H9 (cell line): ENCODE measurements at regions not wholly inside any gene's neighbourhood (a gene's known extent, or its start where the extent isn't known, plus 50 kb on each side); places are given as distances from the start of the nearest gene placed in this dataset.

Experiments used
- DNase-seq: peaks from one replicate; pipeline ENCODE4 v3.0.0-alpha.2; 2017
- H2AFZ ChIP-seq: one replicate; pipeline ENCODE4 v1.6.1; 2013; ENCODE audit warnings: mild to moderate bottlenecking, low read length, control low read depth, moderate library complexity
- H2AK5ac ChIP-seq: 2 replicates; pipeline ENCODE4 v1.6.1; 2013; ENCODE audit warnings: low read length, control low read depth, mixed read lengths; ENCODE audit not compliant: insufficient read length
- H2BK120ac ChIP-seq: one replicate; pipeline ENCODE4 v1.6.1; 2013; ENCODE audit warnings: low read depth, mild to moderate bottlenecking, low read length, control low read depth, inconsistent platforms; ENCODE audit not compliant: poor library complexity, severe bottlenecking
- H2BK12ac ChIP-seq: 2 replicates; pipeline ENCODE4 v1.6.1; 2013; ENCODE audit warnings: low read length, control low read depth, mixed read lengths, low read depth; ENCODE audit not compliant: insufficient read length
- H2BK15ac ChIP-seq: 2 replicates; pipeline ENCODE4 v1.6.1; 2013; ENCODE audit warnings: low read depth, low read length, control low read depth
- H2BK20ac ChIP-seq: one replicate; pipeline ENCODE4 v1.6.1; 2013; ENCODE audit warnings: low read depth, mild to moderate bottlenecking, low read length, control low read depth, inconsistent platforms; ENCODE audit not compliant: poor library complexity, severe bottlenecking
- H2BK5ac ChIP-seq: 2 replicates; pipeline ENCODE4 v1.6.1; 2013; ENCODE audit warnings: low read length, control low read depth, mixed read lengths; ENCODE audit not compliant: insufficient read length
- H3K14ac ChIP-seq: 2 replicates; pipeline ENCODE4 v1.6.1; 2013; ENCODE audit warnings: low read length, control low read depth; ENCODE audit not compliant: insufficient read depth
- H3K18ac ChIP-seq: 2 replicates; pipeline ENCODE4 v1.6.1; 2013; ENCODE audit warnings: low read depth, mild to moderate bottlenecking, mixed read lengths, low read length, control low read depth; ENCODE audit not compliant: insufficient read length
- H3K23ac ChIP-seq: 2 replicates; pipeline ENCODE4 v1.6.1; 2013; ENCODE audit warnings: low read length, control low read depth, mixed read lengths, low read depth; ENCODE audit not compliant: insufficient read length
- H3K23me2 ChIP-seq: 2 replicates; pipeline ENCODE4 v1.6.1; 2013; ENCODE audit warnings: low read depth, mild to moderate bottlenecking, mixed read lengths, low read length, control low read depth; ENCODE audit not compliant: insufficient read length, poor library complexity, severe bottlenecking
- H3K27ac ChIP-seq: 2 replicates; pipeline ENCODE4 v1.5.1; 2013; ENCODE audit warnings: low read length, control low read depth, mixed read lengths, low read depth; ENCODE audit not compliant: insufficient read length
- H3K27me3 ChIP-seq: 2 replicates; pipeline ENCODE4 v1.6.1; 2013; ENCODE audit warnings: low read length, control low read depth, inconsistent platforms; ENCODE audit not compliant: insufficient read depth
- H3K4ac ChIP-seq: 2 replicates; pipeline ENCODE4 v1.6.1; 2013; ENCODE audit warnings: low read depth, mild to moderate bottlenecking, control low read depth, inconsistent platforms, low read length, moderate library complexity
- H3K4me1 ChIP-seq: 2 replicates; pipeline ENCODE4 v1.6.1; 2013; ENCODE audit warnings: low read length, control low read depth, inconsistent platforms; ENCODE audit not compliant: insufficient read depth
- H3K4me2 ChIP-seq: 2 replicates; pipeline ENCODE4 v1.6.1; 2013; ENCODE audit warnings: low read length, control low read depth, mixed read lengths; ENCODE audit not compliant: insufficient read length, insufficient read depth
- H3K56ac ChIP-seq: 2 replicates; pipeline ENCODE4 v1.6.1; 2013; ENCODE audit warnings: low read depth, mild to moderate bottlenecking, mixed read lengths, low read length, control low read depth; ENCODE audit not compliant: insufficient read length
- H3K79me1 ChIP-seq: 2 replicates; pipeline ENCODE4 v1.6.1; 2013; ENCODE audit warnings: low read depth, mild to moderate bottlenecking, moderate library complexity, low read length, control low read depth, inconsistent platforms; ENCODE audit not compliant: insufficient read depth, poor library complexity, severe bottlenecking
- H3K79me2 ChIP-seq: 2 replicates; pipeline ENCODE4 v1.6.1; 2013; ENCODE audit warnings: low read length, control low read depth, inconsistent platforms; ENCODE audit not compliant: insufficient read depth
- H3K9ac ChIP-seq: 2 replicates; pipeline ENCODE4 v1.6.1; 2013; ENCODE audit warnings: low read length, control low read depth, mixed read lengths; ENCODE audit not compliant: insufficient read length; ENCODE audit errors: extremely low read depth
- H3K9me3 ChIP-seq: one replicate; pipeline ENCODE4 v1.6.1; 2013; ENCODE audit warnings: low read depth, low read length, inconsistent platforms; ENCODE audit not compliant: control insufficient read depth
- H3T11ph ChIP-seq: one replicate; pipeline ENCODE4 v1.6.1; 2013; ENCODE audit warnings: mild to moderate bottlenecking, low read length, control low read depth, inconsistent platforms
- H4K20me1 ChIP-seq: one replicate; pipeline ENCODE4 v1.6.1; 2013; ENCODE audit not compliant: control insufficient read depth, insufficient read length, insufficient read depth
- H4K5ac ChIP-seq: 2 replicates; pipeline ENCODE4 v1.6.1; 2013; ENCODE audit warnings: low read depth, mild to moderate bottlenecking, mixed read lengths, low read length, control low read depth; ENCODE audit not compliant: insufficient read length
- H4K8ac ChIP-seq: replicated peaks from 2 replicates; pipeline ENCODE4 v1.6.1; 2013; ENCODE audit warnings: low read length, control low read depth, mixed read lengths, low read depth; ENCODE audit not compliant: insufficient read length
- H4K91ac ChIP-seq: 2 replicates; pipeline ENCODE4 v1.6.1; 2013; ENCODE audit warnings: low read depth, mild to moderate bottlenecking, moderate library complexity, mixed read lengths, low read length, control low read depth; ENCODE audit not compliant: insufficient read length
- H3K27ac Mint-ChIP-seq, 3 experiments: 2 replicates in 2 of 3; 3 replicates in 1 of 3; pipeline ENCODE4 v1.8.0; 2020 to 2021; ENCODE audit warnings: mixed read lengths in 3 of 3, mild to moderate bottlenecking in 1 of 3, moderate library complexity in 1 of 3
- H3K27me3 Mint-ChIP-seq: 2 replicates; pipeline ENCODE4 v1.8.0; 2021; ENCODE audit warnings: low read depth, mild to moderate bottlenecking, moderate library complexity, mixed read lengths
- H3K36me3 Mint-ChIP-seq, 3 experiments: 2 replicates in 2 of 3; 3 replicates in 1 of 3; pipeline ENCODE4 v1.8.0; 2020 to 2021; ENCODE audit warnings: low read depth in 3 of 3, mixed read lengths in 3 of 3; ENCODE audit not compliant: insufficient read depth in 1 of 3
- H3K4me1 Mint-ChIP-seq, 2 experiments: 2 replicates each; pipeline ENCODE4 v1.8.0; 2020; ENCODE audit warnings: mixed read lengths in 2 of 2
- H3K4me3 Mint-ChIP-seq, 2 experiments: 2 replicates in 1 of 2; 3 replicates in 1 of 2; pipeline ENCODE4 v1.8.0; 2020 to 2021; ENCODE audit warnings: mild to moderate bottlenecking in 2 of 2, mixed read lengths in 2 of 2, moderate library complexity in 1 of 2
- H3K9me3 Mint-ChIP-seq, 2 experiments: 2 replicates in 1 of 2; 3 replicates in 1 of 2; pipeline ENCODE4 v1.8.0; 2020; ENCODE audit warnings: mild to moderate bottlenecking in 2 of 2, mixed read lengths in 2 of 2, moderate library complexity in 1 of 2
- CTCF ChIP-seq: fragments of 200-600 bp; sonication (generic); conservative IDR thresholded peaks from 3 replicates; pipeline ENCODE4 v1.8.0; 2021; ENCODE audit warnings: antibody characterized with exemption, mild to moderate bottlenecking
- WGBS: extraction: QIAGEN DNeasy Blood & Tissue Kit; methylation state at CpG from one replicate; pipeline ENCODE4 v1.1.7; 2013; ENCODE audit warnings: missing lambda C conversion rate, low lambda C conversion rate, mixed read lengths; ENCODE audit not compliant: insufficient read length; ENCODE audit errors: extremely low coverage; 5-methylcytosine and 5-hydroxymethylcytosine counted together

- no CpG with 5 or more reads among the region's 4 CpGs for whole genome bisulfite sequencing
- Histone ChIP-seq H3K4me1 (no peaks in the 10 kb centered on the region), H3K56ac (no peak overlapping the region), H3K14ac (no peak overlapping the region), H3K4me2 (no peak overlapping the region), H2BK12ac (no peak overlapping the region), H2AFZ (no peak overlapping the region), H3K79me1 (no peaks in the 10 kb centered on the region), H4K8ac (no peak overlapping the region), H3K23me2 (no peaks in the 10 kb centered on the region), H3K18ac (no peak overlapping the region), H3K9ac (no peak overlapping the region), H3K27ac (no peak overlapping the region), H2AK5ac (no peak overlapping the region), H2BK20ac (no peak overlapping the region), H4K20me1 (no peaks in the 10 kb centered on the region), H3T11ph (no peak overlapping the region), H3K23ac (no peak overlapping the region), H4K91ac (no peak overlapping the region), H2BK120ac (no peak overlapping the region), H2BK5ac (no peak overlapping the region), H3K9me3 (no peaks in the 10 kb centered on the region), H3K4ac (no peak overlapping the region), H4K5ac (no peak overlapping the region), H2BK15ac (no peak overlapping the region), H3K79me2 (no peaks in the 10 kb centered on the region), H3K27me3 (no peaks in the 10 kb centered on the region)
- Mint-ChIP-seq H3K4me3 (no peak overlapping the region), H3K36me3 (no peaks in the 10 kb centered on the region), H3K9me3 (no peaks in the 10 kb centered on the region; a peak in 1 of 5 replicates), H3K27me3 (no peaks in the 10 kb centered on the region), H3K4me1 (peaks cover 2 to 5% of the 10 kb centered on the region in 2 experiments; a peak in 3 of 4 replicates), H3K27ac (peak overlapping the region in 2 of 3 experiments; percentile 55 to 62; a peak in 2 of 7 replicates)
- no peak for DNase-seq
- TF ChIP-seq CTCF, result no peak
These were observed 210.3 kb downstream of the CWF19L2 start for GRCh38 chr11:107247167-107247861.
